HG02588 (cell line): ENCODE measurements at regions not wholly inside any gene's neighbourhood (a gene's known extent, or its start where the extent isn't known, plus 50 kb on each side); places are given as distances from the start of the nearest gene placed in this dataset.
"Not testable (repeated sequence)": the region's sequence is repeated elsewhere in the genome, so short reads cannot be mapped to it uniquely, and the experiment has no call there.

Source experiments
- ATAC-seq: cut with Tn5 transposase; IDR thresholded peaks from one replicate; pipeline ENCODE4 v1.9.1; 2021; ENCODE audit warnings: mild to moderate bottlenecking, moderate library complexity; ENCODE audit not compliant: unreplicated experiment

DNA sequence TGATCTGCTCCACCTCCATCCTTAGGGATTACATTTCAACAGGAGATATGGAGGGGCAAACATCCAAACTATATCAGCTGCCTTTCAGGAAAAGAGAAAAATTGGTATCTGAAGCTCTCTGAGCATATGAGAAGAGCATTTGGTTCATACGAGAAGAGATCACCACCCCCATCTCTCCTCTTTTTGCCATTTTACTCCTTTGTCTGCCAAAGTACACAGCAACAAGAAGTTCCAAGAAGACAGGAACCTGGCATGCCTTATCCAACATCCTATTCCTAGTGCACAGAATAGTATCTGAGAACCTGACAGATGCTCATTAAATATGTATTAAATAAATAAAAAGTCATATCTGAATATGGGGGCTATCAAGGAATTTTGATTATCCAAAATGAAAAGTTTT is 142.5 kb upstream of the PKN2 start:
- no peak for ATAC-seq

DNA sequence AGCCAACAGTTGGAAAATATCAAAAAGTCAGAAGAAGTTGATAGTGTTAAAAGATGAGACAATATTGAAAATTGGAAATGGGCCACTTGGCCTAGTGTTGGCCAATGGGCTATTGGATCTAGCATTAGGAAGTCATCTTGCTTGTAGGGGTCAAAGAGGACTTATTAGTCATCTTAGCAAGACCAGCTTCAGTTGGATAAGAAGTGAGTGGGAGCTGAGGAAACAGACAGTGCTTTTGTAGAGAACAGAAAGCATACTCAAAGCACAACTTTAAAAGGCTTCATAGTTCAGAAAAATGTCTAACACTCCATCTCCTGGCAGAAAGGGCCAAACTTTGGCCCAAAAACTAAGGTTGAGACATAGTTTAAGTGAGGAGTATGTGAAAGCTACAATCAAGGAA is 139.9 kb upstream of the PKN2 start:
- ATAC-seq = no peak

GRCh38 chr1:88549536-88549935 is 134.5 kb upstream of the PKN2 start:
- ATAC-seq = no peak

DNA sequence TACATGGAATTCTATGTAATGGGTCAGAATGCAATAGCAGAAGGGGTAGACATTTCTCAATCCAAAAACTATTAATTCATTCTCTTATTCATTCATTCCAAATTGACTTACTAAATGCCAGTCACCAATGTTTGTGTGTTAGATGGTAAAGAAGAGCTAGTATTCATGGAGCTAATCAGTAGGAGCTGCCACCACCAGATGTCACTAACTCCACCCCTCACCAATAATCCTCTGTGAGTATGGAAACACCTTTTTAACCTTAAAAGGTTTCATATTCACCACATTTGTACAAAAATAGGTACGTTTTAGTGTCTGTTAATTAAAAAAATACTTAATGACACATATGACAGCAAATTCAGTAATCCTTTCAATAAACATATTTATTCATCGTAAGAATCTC is 131.8 kb upstream of the PKN2 start:
- ATAC-seq = no peak

GRCh38 chr1:88557014-88557413 is 127.1 kb upstream of the PKN2 start:
- ATAC-seq = no peak

DNA sequence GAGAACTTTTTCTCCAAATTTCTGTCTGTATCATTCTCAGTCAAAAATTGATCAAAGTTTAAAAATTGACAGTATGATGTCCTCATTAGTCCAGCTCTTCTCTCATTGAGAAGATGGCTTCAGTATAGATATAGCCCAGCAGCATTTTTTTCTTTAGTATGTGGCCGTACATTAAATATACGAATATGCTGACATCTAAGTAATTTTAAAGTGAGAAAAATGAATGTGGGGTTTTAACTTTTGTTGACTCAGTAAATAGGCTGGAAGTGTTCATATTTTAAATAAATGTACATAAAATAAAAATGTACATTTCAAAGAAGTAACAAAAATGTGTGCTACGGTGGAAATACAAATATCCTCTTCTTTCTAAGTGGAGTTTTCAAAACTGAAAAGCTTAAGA is 123.5 kb upstream of the PKN2 start:
- no peak for ATAC-seq

- no peak for ATAC-seq
Measured at GRCh38 chr1:88562991-88563390, 121.1 kb upstream of the PKN2 start.

GRCh38 chr1:88566615-88567387 is 117.3 kb upstream of the PKN2 start:
- no peak for ATAC-seq

GRCh38 chr1:88571506-88571905 is 112.6 kb upstream of the PKN2 start:
- no peak for ATAC-seq

GRCh38 chr1:88579598-88579997 is 104.5 kb upstream of the PKN2 start:
- no peak for ATAC-seq

DNA sequence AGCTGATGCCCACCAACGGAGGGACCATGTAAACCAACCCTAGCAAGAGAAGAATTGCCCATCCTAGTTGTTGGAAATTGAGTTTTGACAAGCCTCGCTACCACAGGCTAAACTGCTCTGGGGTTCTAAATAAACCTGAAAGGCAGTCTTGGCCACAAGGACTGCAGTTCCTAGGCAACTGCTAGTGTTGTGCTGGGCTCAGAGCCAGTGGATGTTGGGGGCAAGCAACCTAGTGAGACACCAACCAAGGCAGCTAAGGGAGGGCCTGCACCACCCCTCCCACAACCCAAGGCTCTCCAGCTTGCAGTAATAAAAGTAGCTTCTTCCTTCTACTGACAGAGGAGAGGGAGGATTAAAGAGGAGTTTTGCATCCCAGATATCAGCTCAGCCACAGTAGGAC is 102.4 kb upstream of the PKN2 start:
- ATAC-seq = no peak

DNA sequence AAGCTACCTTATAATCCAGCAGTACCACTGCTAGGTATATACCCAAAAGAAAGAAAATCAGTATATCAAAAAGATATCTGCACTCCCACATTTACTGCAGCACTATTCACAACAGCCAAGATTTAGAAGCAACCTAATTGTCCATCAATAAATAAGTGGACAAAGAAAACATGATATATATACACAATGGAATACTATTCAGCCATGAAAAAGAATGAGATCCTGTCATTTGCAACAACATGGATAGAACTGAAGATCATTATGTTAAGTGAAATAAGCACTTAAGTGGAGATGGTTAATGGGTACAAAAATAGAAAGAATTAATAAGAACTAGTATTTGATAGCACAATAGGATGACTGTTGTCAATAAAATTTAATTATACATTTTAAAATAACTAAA is 90.7 kb upstream of the PKN2 start:
- ATAC-seq = no peak

- no peak for ATAC-seq
Measured at GRCh38 chr1:88595355-88596002, 88.6 kb upstream of the PKN2 start.

DNA sequence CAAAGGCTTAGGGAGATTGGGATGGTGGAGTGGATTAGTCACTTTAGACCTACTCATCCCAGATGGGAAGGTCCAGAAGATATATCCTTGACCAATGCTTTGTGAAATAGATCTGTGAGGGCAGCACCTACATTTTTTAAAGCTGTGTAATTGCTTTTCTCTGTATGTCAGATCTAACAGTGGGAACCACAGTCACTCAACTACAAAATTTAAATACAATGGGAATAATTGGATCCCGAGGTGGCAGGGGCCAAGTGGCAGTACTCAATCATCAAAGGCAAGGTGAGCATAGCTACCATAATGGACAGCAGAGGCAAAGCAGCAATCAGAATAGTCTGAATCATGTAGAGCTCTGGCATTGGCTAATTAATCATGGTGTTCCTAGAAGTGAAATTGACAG is 86.1 kb upstream of the PKN2 start:
- ATAC-seq = not testable (repeated sequence)

DNA sequence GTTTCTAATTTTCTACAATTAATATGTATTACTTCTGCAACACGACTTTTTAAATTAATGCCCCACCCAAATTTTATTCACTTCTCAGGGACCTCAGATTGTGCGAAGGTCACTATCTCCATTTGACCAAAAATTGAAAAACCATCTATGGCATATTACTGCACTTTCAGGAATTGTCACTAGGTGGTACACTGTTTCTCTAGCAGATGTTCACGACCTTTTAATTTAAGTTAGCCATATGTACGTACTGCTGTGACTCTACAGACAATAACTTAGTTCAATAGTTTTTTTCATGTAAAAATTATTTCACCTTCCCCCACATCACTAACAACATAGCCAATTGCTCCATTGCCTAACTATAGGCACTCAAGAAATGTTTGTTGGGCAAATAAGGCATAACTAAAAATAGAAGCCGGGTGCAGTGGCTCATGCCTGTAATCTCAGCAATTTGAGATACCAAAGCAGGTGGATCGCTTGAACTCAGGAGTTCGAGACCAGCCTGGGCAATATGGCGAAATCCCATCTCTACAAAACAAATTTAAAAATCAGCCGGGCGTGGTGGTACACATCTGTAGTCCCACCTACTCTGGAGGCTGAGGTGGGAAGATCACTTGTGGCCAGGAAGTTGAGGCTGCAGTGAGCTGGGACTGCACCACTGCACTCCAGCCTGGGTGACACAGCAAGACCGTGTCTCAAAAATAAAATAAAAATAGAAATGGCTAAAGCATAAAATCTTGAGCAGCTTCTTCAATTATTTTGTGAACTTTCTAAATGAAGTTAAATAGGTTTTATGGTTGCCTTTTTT is 75.7 kb upstream of the PKN2 start:
- no peak for ATAC-seq

- no peak for ATAC-seq
Measured at GRCh38 chr1:88609051-88609450, 75.0 kb upstream of the PKN2 start.

GRCh38 chr1:88610687-88611086 is 73.4 kb upstream of the PKN2 start:
- ATAC-seq = no peak

DNA sequence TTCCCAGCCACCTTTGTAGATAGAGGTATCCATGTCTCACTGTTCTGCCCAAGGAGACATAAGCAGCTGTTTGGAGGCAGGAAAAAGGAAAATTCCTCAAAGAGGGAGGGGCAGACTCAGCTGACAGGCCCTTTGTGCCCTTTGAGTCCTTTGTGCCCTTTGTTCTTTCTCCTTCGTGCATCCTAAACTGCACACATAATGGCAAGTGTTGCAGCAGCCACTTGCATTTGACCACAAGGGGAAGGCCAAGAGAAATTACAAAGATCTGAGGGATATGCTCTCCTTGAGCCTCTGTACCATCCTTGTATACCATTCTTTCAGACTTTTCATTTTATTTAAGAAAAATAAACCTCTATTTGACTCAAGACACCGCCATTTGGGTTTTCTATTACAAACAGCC is 71.8 kb upstream of the PKN2 start:
- ATAC-seq = no peak

DNA sequence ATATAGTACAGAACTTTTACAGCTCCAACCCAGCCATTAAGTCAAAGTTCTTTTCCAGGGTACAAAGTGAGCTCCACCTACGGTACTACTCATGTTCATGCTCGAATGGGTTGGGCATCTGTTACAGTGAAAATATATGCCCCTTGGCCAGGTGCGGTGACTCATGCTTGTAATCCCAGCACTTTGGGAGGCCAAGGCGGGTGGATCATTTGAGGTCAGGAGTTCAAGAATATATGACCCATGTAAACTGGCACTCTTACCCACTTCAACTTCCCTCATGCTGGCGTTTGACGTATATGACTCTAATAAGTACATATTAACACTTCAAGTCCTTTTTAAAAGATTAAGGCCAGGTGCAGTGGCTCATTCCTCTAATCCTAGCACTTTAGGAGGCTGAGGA is 71.3 kb upstream of the PKN2 start:
- ATAC-seq = no peak

GRCh38 chr1:88618331-88618730 is 65.7 kb upstream of the PKN2 start:
- no peak for ATAC-seq

DNA sequence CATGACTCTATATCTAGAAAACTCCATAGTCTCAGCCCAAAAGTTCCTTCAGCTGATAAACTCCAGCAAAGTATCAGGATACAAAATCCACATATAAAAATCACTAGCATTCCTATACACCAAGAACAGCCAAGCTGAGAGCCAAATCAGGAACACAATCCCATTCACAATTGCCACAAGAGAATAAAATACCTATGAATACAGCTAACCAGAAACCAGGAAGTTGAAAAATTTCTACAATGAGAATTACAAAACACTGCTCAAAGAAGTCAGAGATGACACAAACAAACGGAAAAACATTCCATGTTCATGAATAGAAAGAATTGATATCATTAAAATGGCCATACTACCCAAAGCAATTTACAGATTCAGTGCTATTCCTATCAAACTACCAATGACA is 61.0 kb upstream of the PKN2 start:
- ATAC-seq = not testable (repeated sequence)
